Endodermal cell (in vitro differentiated cells): ENCODE measurements at regions not wholly inside any gene's neighbourhood (a gene's known extent, or its start where the extent isn't known, plus 50 kb on each side); places are given as distances from the start of the nearest gene placed in this dataset.
A peak's percentile ranks its signal among the peaks of the same experiment; 100 is the strongest.

Experiments used
- DNase-seq: peaks from one replicate; pipeline ENCODE4 v3.0.0-alpha.2; 2017
- H3K27ac ChIP-seq: 2 replicates; pipeline ENCODE4 v1.5.1; 2013; ENCODE audit warnings: mild to moderate bottlenecking, low read depth, low read length, moderate library complexity
- H3K27me3 ChIP-seq: 2 replicates; pipeline ENCODE4 v1.6.1; 2013; ENCODE audit warnings: mild to moderate bottlenecking, low read length, moderate library complexity; ENCODE audit not compliant: insufficient read depth, control insufficient read depth, poor library complexity, severe bottlenecking
- H3K36me3 ChIP-seq: 2 replicates; pipeline ENCODE4 v1.7.0; 2013; ENCODE audit warnings: mild to moderate bottlenecking, low read length, moderate library complexity; ENCODE audit not compliant: control insufficient read depth, insufficient read depth
- H3K4me1 ChIP-seq: one replicate; pipeline ENCODE4 v1.7.0; 2013; ENCODE audit warnings: low read length; ENCODE audit not compliant: control insufficient read depth, insufficient read depth
- H3K4me3 ChIP-seq: 2 replicates; pipeline ENCODE4 v1.5.1; 2013; ENCODE audit warnings: mild to moderate bottlenecking, low read length, moderate library complexity
- H3K9ac ChIP-seq: 2 replicates; pipeline ENCODE4 v1.6.1; 2013; ENCODE audit warnings: mild to moderate bottlenecking, low read length, moderate library complexity; ENCODE audit not compliant: poor library complexity, severe bottlenecking; ENCODE audit errors: extremely low read depth
- H3K9me3 ChIP-seq: 2 replicates; pipeline ENCODE4 v1.6.1; 2013; ENCODE audit warnings: mild to moderate bottlenecking, low read length, moderate library complexity; ENCODE audit not compliant: control insufficient read depth
- H3K27ac Mint-ChIP-seq: 2 replicates; pipeline ENCODE4 v1.8.0; 2020; ENCODE audit warnings: mixed read lengths
- H3K27me3 Mint-ChIP-seq: 2 replicates; pipeline ENCODE4 v1.8.0; 2021; ENCODE audit warnings: mild to moderate bottlenecking, mixed read lengths; ENCODE audit not compliant: insufficient read depth
- H3K36me3 Mint-ChIP-seq: 2 replicates; pipeline ENCODE4 v1.8.0; 2020; ENCODE audit warnings: low read depth, mixed read lengths
- H3K4me1 Mint-ChIP-seq: 2 replicates; pipeline ENCODE4 v1.8.0; 2020; ENCODE audit warnings: mixed read lengths
- H3K4me3 Mint-ChIP-seq: 2 replicates; pipeline ENCODE4 v1.8.0; 2020; ENCODE audit warnings: mild to moderate bottlenecking, moderate library complexity, mixed read lengths
- H3K9me3 Mint-ChIP-seq: 2 replicates; pipeline ENCODE4 v1.8.0; 2020; ENCODE audit warnings: mild to moderate bottlenecking, mixed read lengths
- CTCF ChIP-seq: fragments of 200-600 bp; sonication (generic); conservative IDR thresholded peaks from 2 replicates; pipeline ENCODE4 v1.5.0; 2021; ENCODE audit warnings: antibody characterized with exemption, mild to moderate bottlenecking
- WGBS, 2 experiments: methylation state at CpG; one replicate each; pipeline versions ENCODE4 v1.1.5 to v1.1.7; 2013; ENCODE audit warnings: missing lambda C conversion rate in 2 of 2, mixed read lengths in 1 of 2; ENCODE audit not compliant: insufficient coverage in 1 of 2, insufficient read length in 1 of 2; 5-methylcytosine and 5-hydroxymethylcytosine counted together

- Mint-ChIP-seq H3K4me3 (no peak overlapping the region), H3K9me3 (peaks cover 29% of the 10 kb centered on the region), H3K36me3 (peaks cover 7% of the 10 kb centered on the region), H3K27me3 (no peaks in the 10 kb centered on the region), H3K4me1 (peaks cover 43% of the 10 kb centered on the region), H3K27ac (no peak overlapping the region)
- Histone ChIP-seq H3K27me3 (no peaks in the 10 kb centered on the region), H3K36me3 (no peaks in the 10 kb centered on the region), H3K9me3 (peaks cover 21% of the 10 kb centered on the region), H3K9ac (no peak overlapping the region), H3K27ac (no peak overlapping the region), H3K4me1 (peaks cover 8% of the 10 kb centered on the region), H3K4me3 (peak overlapping the region; percentile 33)
- DNase-seq = no peak
- no peak for TF ChIP-seq CTCF
- 89% methylated on average over 3 of the region's 3 CpGs; no CpG with 5 or more reads in 1 of the 2 experiments for WGBS, 2 experiments
Observed at GRCh38 chr19:28327905-28328304, 885.0 kb downstream of the UQCRFS1 start.

- no peak for DNase-seq
- Histone ChIP-seq H3K4me3 (no peak overlapping the region), H3K9me3 (peaks cover 21% of the 10 kb centered on the region), H3K4me1 (peaks cover 13% of the 10 kb centered on the region), H3K9ac (no peak overlapping the region), H3K36me3 (no peaks in the 10 kb centered on the region), H3K27ac (no peak overlapping the region), H3K27me3 (no peaks in the 10 kb centered on the region)
- no peak overlapping the region for H3K4me3 Mint-ChIP-seq
- peaks cover 54% of the 10 kb centered on the region for H3K4me1 Mint-ChIP-seq
- H3K36me3 Mint-ChIP-seq = peaks cover 7% of the 10 kb centered on the region
- peaks cover 29% of the 10 kb centered on the region for H3K9me3 Mint-ChIP-seq
- TF ChIP-seq CTCF = no peak
- no peak overlapping the region for H3K27ac Mint-ChIP-seq
- no peaks in the 10 kb centered on the region for H3K27me3 Mint-ChIP-seq
- WGBS, 2 experiments = 74 to 79% methylated on average over 4 of the region's 4 CpGs
Observed at GRCh38 chr19:28326746-28327145, 886.2 kb downstream of the UQCRFS1 start.

- no peak overlapping the region for H3K4me3 ChIP-seq
- peak; percentile 80 for TF ChIP-seq CTCF
- no peaks in the 10 kb centered on the region for H3K36me3 ChIP-seq
- DNase-seq = peak; percentile 65
- Mint-ChIP-seq H3K4me1 (peaks cover 69% of the 10 kb centered on the region), H3K9me3 (peaks cover 13% of the 10 kb centered on the region), H3K27me3 (no peaks in the 10 kb centered on the region), H3K4me3 (no peak overlapping the region), H3K27ac (peak overlapping the region; percentile 88), H3K36me3 (peaks cover 7% of the 10 kb centered on the region)
- peaks cover 18% of the 10 kb centered on the region for H3K4me1 ChIP-seq
- 38 to 53% methylated on average over 5 of the region's 5 CpGs for WGBS, 2 experiments
- H3K9me3 ChIP-seq = peaks cover 12% of the 10 kb centered on the region
- H3K27me3 ChIP-seq = no peaks in the 10 kb centered on the region
- no peak overlapping the region for H3K27ac ChIP-seq
- peak overlapping the region; percentile 36 for H3K9ac ChIP-seq
Observed at GRCh38 chr19:28324275-28325060, 888.5 kb downstream of the UQCRFS1 start.
